ENCODE measurements at regions not wholly inside any gene's neighbourhood (a gene's known extent, or its start where the extent isn't known, plus 50 kb on each side); places are given as distances from the start of the nearest gene placed in this dataset.
"Not testable (repeated sequence)": the region's sequence is repeated elsewhere in the genome, so short reads cannot be mapped to it uniquely, and the experiment has no call there.

DNA sequence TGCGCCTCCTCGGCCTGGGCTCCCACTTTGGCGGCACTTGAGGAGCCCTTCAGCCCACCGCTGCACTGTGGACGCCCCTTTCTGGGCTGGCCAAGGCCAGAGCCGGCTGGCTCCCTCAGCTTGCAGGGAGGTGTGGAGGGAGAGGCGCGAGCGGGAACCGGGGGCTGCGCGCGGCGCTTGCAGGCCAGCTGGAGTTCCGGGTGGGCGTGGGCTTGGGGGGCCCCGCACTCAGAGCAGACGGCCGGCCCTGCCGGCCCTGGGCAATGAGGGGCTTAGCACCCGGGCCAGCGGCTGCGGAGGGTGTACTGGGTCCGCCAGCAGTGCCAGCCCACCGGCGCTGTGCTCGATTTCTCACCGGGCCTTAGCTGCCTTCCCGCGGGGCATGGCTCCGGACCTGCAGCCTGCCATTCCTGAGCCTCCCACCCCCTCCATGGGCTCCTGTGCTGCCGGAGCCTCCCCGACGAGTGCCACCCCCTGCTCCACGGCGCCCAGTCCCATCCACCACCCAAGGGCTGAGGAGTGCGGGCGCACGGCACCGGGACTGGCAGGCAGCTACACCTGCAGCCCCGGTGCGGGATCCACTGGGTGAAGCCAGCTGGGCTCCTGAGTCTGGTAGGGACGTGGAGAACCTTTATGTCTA, 187.7 kb upstream of the KCNH7 start:
- TF ChIP-seq, protein P1, sequence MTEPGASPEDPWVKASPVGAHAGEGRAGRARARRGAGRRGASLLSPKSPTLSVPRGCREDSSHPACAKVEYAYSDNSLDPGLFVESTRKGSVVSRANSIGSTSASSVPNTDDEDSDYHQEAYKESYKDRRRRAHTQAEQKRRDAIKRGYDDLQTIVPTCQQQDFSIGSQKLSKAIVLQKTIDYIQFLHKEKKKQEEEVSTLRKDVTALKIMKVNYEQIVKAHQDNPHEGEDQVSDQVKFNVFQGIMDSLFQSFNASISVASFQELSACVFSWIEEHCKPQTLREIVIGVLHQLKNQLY (CRISPR knock-in tag; conservative IDR thresholded peaks at IDR 0.05) = not testable (repeated sequence)
- not testable (repeated sequence) for TF ChIP-seq ZNF431 (CRISPR knock-in tag; IDR thresholded peaks at IDR 0.05); FOS (IDR thresholded peaks at IDR 0.05; ENCODE audit: extremely low read depth, insufficient read length)
- TF ChIP-seq, protein P2, sequence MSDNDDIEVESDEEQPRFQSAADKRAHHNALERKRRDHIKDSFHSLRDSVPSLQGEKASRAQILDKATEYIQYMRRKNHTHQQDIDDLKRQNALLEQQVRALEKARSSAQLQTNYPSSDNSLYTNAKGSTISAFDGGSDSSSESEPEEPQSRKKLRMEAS (CRISPR knock-in tag; IDR thresholded peaks at IDR 0.05) = not testable (repeated sequence)
